ENCODE measurements at regions not wholly inside any gene's neighbourhood (a gene's known extent, or its start where the extent isn't known, plus 50 kb on each side); places are given as distances from the start of the nearest gene placed in this dataset.

DNA sequence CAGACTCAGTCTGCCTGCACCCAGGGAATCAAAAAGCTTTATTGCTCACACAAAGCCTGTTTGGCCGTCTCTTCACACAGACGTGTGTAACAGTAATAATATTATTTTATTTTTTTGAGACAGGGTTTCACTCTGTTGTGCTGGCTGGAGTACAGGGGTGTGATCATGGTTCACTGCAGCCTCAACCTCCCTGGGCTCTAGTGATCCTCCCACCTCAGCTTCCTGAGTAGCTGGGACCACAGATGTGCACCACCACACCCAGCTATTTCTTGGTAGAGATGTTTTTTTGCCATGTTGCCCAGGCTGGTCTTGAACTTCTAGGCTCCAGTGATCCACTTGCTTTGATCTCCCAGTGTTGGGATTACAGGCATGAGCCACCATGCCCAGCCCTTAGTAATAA lies 88.4 kb upstream of the DCD start:
- TF ChIP-seq, protein P1, sequence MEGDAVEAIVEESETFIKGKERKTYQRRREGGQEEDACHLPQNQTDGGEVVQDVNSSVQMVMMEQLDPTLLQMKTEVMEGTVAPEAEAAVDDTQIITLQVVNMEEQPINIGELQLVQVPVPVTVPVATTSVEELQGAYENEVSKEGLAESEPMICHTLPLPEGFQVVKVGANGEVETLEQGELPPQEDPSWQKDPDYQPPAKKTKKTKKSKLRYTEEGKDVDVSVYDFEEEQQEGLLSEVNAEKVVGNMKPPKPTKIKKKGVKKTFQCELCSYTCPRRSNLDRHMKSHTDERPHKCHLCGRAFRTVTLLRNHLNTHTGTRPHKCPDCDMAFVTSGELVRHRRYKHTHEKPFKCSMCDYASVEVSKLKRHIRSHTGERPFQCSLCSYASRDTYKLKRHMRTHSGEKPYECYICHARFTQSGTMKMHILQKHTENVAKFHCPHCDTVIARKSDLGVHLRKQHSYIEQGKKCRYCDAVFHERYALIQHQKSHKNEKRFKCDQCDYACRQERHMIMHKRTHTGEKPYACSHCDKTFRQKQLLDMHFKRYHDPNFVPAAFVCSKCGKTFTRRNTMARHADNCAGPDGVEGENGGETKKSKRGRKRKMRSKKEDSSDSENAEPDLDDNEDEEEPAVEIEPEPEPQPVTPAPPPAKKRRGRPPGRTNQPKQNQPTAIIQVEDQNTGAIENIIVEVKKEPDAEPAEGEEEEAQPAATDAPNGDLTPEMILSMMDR (IDR thresholded peaks at IDR 0.05): no peak
- no peak for TF ChIP-seq POLR2A (IDR thresholded peaks at IDR 0.05)
